ENCODE measurements at regions not wholly inside any gene's neighbourhood (a gene's known extent, or its start where the extent isn't known, plus 50 kb on each side); places are given as distances from the start of the nearest gene placed in this dataset.

DNA sequence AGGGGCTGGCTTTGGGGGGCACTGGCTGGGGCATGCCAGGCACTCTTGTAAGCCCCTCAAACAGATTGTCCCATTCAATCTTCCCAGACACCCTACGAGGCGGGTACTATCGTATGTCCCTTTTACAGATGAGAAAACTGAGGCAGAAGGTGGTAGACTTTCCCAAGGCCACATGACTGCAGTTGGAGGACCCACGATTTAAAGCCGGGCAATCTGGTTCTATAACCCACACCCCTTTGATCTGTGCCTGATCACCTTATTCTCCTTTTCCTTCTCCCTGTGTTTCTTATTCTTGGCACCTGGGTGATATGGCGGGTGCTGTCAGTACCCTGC, 146.3 kb upstream of the IRX3 start:
- TF ChIP-seq, protein P1, sequence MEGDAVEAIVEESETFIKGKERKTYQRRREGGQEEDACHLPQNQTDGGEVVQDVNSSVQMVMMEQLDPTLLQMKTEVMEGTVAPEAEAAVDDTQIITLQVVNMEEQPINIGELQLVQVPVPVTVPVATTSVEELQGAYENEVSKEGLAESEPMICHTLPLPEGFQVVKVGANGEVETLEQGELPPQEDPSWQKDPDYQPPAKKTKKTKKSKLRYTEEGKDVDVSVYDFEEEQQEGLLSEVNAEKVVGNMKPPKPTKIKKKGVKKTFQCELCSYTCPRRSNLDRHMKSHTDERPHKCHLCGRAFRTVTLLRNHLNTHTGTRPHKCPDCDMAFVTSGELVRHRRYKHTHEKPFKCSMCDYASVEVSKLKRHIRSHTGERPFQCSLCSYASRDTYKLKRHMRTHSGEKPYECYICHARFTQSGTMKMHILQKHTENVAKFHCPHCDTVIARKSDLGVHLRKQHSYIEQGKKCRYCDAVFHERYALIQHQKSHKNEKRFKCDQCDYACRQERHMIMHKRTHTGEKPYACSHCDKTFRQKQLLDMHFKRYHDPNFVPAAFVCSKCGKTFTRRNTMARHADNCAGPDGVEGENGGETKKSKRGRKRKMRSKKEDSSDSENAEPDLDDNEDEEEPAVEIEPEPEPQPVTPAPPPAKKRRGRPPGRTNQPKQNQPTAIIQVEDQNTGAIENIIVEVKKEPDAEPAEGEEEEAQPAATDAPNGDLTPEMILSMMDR (IDR thresholded peaks at IDR 0.05; ENCODE audit: low read depth, low read length): no peak

DNA sequence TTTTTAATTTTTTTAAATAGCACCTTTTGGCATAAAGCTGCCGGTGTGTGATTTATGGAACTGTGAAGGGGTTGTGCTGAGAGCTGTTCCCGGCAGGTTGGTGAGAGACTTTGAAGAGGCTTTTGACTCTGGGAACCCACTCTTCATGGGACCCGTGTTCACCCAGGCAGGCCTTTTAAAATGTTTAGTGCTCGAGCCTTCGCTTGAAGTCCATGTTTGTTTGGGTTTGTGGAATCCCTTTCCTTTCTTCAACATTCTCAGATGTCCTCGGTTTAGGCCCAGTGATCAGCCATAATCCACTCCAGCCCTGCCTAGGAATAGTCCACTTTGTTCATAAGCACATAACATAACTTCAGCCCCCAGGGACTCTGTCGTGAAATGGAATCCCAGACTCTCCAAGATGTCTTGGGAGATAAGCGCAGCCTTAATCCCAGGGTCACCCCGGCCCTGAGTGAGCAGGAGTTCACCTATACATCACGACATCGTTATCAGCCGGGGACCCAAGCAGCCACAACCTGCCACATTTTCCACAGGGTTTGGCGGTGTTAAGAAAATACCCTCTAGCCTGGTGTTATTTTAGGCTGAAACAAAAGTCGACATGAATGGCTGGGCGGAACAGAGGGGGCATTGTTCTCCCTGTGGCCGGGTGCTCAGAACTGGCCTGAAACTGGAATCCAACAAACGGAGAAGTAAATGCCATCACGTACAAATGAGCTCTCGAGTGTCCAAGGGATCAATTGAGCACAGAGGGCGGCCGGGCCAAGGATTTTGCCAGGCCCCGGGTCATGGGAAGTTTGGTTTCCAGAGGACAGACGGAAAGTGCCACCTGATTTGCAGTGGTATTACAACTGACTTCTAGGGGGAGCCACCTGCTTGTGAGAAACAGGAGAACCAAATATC, 145.7 kb upstream of the IRX3 start:
- no peak overlapping the region for H3K4me3 ChIP-seq (ENCODE audit: low read depth, low read length)
- TF ChIP-seq, protein P1 (IDR thresholded peaks at IDR 0.05; ENCODE audit: low read depth, low read length): no peak

More for the DNA sequence above, 146.3 kb upstream of the IRX3 start:
- H3K4me3 ChIP-seq (ENCODE audit: low read depth, low read length): no peak overlapping the region

DNA sequence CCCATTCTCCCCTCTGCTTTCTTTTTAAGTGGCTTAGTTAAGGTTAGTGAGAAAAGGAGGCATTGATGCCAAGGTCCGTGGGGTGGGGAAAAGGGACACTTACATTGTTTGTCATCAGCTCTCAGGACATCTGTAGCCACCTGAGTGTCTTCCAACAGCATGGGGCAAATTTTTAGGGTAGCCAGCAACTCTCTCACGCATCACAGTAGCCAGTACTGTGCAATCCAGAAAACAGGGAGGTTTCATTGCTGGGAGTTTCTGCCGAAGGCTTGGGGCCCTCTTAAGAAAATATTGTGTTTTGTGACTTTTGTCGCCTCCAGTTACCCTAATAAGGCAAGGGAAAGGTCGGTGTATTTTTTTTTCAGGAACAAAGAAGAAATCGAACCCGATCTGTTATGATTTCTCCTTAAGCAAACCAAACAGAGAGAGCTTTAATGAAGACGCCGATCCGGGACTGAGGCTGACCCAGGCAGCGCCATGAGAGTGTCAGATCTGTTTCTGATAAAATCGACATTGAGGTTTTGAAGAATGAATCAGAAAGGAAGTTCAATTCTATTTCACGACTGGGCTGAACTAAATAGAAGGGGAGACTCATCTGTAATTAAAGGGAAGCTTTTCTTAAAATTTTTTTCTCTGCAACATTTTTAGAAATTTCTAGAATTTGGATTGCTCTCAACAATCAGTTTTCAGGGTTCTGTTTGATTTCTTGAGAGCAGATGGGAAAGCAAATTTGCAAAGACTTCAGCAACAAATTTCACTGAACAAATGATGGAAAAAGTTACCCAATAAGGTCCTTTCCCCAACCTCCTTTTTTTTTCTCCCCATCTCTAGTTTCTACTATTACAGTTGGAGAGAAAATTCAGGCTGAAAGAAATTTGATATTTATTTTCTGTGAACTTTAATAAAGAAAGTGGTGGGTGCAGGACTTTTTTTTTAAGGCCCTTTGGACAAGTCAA, 144.7 kb upstream of the IRX3 start:
- TF ChIP-seq, protein P1 (IDR thresholded peaks at IDR 0.05; ENCODE audit: low read depth, low read length): no peak
- no peak overlapping the region for H3K4me3 ChIP-seq (ENCODE audit: low read depth, low read length)

DNA sequence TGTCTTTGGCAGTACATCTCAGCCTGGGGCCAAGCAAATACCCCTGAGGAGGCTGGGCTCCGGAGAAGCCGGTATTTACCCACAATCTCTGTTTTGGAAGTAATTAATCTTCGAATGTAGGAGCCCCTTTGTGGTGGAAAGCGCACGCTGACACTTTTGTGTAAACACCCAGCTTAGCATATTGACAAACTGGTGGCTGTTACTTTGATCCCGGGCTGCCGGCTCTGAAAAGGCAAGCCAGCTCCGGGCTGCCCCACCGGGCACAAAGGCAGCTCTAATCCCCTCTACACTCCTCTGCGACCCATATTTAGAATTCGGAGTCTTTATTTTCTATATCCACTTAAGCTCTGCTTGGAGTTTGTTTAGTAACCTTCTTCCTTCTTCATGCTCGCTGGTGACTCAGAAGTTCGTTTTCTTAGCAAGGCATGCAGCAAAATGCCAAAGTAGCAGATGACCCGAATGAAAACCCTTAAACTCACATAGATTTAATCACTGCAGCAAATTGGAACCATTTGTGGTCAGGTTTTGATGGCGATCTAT, 144.0 kb upstream of the IRX3 start:
- no peak overlapping the region for H3K4me3 ChIP-seq (ENCODE audit: low read depth, low read length)

DNA sequence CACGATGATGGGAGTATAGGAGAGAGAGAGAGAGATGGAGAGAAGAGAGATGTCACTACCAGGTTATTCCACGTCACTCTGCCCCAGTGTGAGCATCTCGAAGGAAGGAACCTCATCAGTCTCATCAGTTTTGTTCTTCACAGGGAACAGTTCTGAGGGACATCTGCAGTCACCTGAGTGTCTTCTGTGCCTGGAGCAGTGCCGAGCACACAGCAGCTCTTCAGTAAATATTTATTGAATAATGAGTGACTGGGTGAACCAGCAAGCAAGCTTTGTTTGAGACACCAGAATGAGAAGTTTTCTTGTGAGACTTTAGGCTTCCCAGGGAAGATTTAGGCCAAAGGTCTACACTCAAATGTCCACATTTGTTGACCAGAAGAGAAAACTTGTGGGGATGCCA, 142.4 kb upstream of the IRX3 start:
- TF ChIP-seq, protein P1 (IDR thresholded peaks at IDR 0.05; ENCODE audit: low read depth, low read length): no peak
- no peak overlapping the region for H3K4me3 ChIP-seq (ENCODE audit: low read depth, low read length)

More for the DNA sequence above, 144.0 kb upstream of the IRX3 start:
- TF ChIP-seq, protein P1 (IDR thresholded peaks at IDR 0.05; ENCODE audit: low read depth, low read length): no peak

DNA sequence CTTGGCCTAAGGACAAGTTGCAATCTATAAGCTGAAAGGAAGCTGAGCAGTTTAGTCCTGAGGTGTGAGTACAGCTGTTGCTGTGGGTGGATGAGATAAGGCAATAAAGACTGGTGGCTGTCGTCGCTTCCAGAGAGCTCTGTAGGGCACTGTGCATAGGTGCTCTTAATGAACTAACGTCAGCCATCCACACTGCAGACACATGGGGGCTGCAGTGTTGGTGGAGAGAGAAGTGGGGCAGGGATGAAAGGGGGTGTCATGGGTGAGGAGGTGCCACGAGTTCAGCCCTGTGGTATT, 139.9 kb upstream of the IRX3 start:
- H3K4me3 ChIP-seq (ENCODE audit: low read depth, low read length): no peak overlapping the region
- TF ChIP-seq, protein P1 (IDR thresholded peaks at IDR 0.05; ENCODE audit: low read depth, low read length): no peak

Data from WI38 (cell line).